Right atrium auricular region (tissue), 2 donors: ENCODE measurements at regions not wholly inside any gene's neighbourhood (a gene's known extent, or its start where the extent isn't known, plus 50 kb on each side); places are given as distances from the start of the nearest gene placed in this dataset.
A peak's percentile ranks its signal among the peaks of the same experiment; 100 is the strongest.

ENCODE experiments used
- DNase-seq: peaks from one replicate; pipeline ENCODE4 v3.0.0-alpha.2; 2019; ENCODE audit warnings: low spot score
- H3K27ac ChIP-seq, 2 donors: fragments of 200-600 bp; sonication (generic); 1 replicate in 1 of 2; 2 replicates in 1 of 2; pipeline ENCODE4 v1.5.1; 2016 to 2019
- H3K27me3 ChIP-seq, 2 donors: fragments of 200-600 bp; sonication (generic); one replicate each; pipeline versions ENCODE4 v1.5.1 to v1.6.0; 2017 to 2019
- H3K36me3 ChIP-seq: fragments of 200-600 bp; sonication (generic); one replicate; pipeline ENCODE4 v1.5.1; 2016
- H3K4me1 ChIP-seq, 2 donors: fragments of 200-600 bp; sonication (generic); one replicate each; pipeline versions ENCODE4 v1.5.1 to v1.6.0; 2017 to 2019
- H3K4me3 ChIP-seq, 2 donors: fragments of 200-600 bp; sonication (generic); 1 replicate in 1 of 2; 2 replicates in 1 of 2; pipeline ENCODE4 v1.5.1; 2017 to 2019; ENCODE audit warnings: mild to moderate bottlenecking in 1 of 2, moderate library complexity in 1 of 2
- H3K9me3 ChIP-seq, 2 donors: fragments of 200-600 bp; sonication (generic); one replicate each; pipeline ENCODE4 v1.5.1; 2019
- TF ChIP-seq, protein P1 (sequence below), 2 donors: fragments of 200-600 bp; sonication (generic); IDR thresholded peaks; one replicate each; pipeline ENCODE4 v1.5.1; 2019; ENCODE audit warnings: antibody characterized with exemption in 2 of 2

- TF ChIP-seq, protein P1, sequence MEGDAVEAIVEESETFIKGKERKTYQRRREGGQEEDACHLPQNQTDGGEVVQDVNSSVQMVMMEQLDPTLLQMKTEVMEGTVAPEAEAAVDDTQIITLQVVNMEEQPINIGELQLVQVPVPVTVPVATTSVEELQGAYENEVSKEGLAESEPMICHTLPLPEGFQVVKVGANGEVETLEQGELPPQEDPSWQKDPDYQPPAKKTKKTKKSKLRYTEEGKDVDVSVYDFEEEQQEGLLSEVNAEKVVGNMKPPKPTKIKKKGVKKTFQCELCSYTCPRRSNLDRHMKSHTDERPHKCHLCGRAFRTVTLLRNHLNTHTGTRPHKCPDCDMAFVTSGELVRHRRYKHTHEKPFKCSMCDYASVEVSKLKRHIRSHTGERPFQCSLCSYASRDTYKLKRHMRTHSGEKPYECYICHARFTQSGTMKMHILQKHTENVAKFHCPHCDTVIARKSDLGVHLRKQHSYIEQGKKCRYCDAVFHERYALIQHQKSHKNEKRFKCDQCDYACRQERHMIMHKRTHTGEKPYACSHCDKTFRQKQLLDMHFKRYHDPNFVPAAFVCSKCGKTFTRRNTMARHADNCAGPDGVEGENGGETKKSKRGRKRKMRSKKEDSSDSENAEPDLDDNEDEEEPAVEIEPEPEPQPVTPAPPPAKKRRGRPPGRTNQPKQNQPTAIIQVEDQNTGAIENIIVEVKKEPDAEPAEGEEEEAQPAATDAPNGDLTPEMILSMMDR (IDR thresholded peaks at IDR 0.05) = no peak
- Histone ChIP-seq H3K27me3 (no peaks in the 10 kb centered on the region), H3K4me3 (no peak overlapping the region), H3K4me1 (peaks cover 0 to 31% of the 10 kb centered on the region in 2 donors), H3K36me3 (no peaks in the 10 kb centered on the region), H3K27ac (no peak overlapping the region), H3K9me3 (no peaks in the 10 kb centered on the region)
- no peak for DNase-seq
Observed at GRCh38 chr2:128375454-128375853, 56.8 kb upstream of the HS6ST1 start.

- Histone ChIP-seq H3K9me3 (no peaks in the 10 kb centered on the region), H3K4me1 (peaks cover 0 to 39% of the 10 kb centered on the region in 2 donors), H3K36me3 (no peaks in the 10 kb centered on the region), H3K27me3 (no peaks in the 10 kb centered on the region), H3K27ac (no peak overlapping the region), H3K4me3 (no peak overlapping the region)
- TF ChIP-seq, protein P1 (IDR thresholded peaks at IDR 0.05) = no peak
- no peak for DNase-seq
Observed at GRCh38 chr2:128376241-128377041, 57.8 kb upstream of the HS6ST1 start.

DNA sequence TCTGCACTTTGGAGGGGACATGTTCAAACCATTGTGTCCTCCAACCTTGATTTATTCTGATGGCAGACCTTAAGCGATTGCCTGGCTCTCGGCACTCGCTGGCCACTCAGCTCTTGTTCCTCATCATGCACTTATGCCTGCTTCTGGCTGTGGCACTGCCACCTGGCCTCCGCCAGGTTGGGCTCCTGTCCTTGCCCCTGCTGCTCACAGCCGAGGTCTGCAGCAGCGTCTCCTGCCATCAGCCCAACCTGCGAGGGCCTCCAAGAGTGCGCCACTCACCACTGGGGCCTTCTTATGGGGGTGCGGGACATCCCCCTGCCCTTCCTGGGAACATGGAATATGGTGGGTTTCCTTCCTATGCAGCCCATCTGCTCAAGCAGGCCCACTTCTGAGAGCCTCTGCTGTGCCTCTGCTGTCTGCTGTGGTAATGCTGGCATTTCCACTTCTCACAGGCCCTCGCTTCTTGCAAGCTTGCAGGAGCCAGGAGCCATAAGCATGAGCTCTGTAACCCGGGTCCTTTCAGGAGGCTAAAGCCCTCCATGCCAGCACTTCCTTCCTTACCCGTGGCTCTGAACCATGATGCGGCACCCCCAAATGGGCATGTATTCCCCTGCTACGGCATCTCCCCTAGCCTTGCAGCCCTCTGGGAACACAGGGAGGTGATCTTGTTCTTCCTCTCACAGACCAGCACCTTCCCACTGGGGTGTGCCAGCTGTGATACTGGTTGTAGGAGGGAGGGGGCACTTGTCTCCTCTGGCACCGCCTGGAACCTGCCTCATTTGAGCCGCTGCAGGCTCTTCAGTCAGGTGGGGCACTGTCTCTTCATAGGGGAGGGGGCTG is 58.6 kb upstream of the HS6ST1 start:
- no peaks in the 10 kb centered on the region for H3K27me3 ChIP-seq
- H3K27ac ChIP-seq = no peak overlapping the region
- H3K4me3 ChIP-seq = no peak overlapping the region
- no peaks in the 10 kb centered on the region for H3K36me3 ChIP-seq
- no peak for DNase-seq
- H3K9me3 ChIP-seq = no peaks in the 10 kb centered on the region
- peaks cover 0 to 42% of the 10 kb centered on the region in 2 donors for H3K4me1 ChIP-seq
- TF ChIP-seq, protein P1 (IDR thresholded peaks at IDR 0.05) = no peak

DNA sequence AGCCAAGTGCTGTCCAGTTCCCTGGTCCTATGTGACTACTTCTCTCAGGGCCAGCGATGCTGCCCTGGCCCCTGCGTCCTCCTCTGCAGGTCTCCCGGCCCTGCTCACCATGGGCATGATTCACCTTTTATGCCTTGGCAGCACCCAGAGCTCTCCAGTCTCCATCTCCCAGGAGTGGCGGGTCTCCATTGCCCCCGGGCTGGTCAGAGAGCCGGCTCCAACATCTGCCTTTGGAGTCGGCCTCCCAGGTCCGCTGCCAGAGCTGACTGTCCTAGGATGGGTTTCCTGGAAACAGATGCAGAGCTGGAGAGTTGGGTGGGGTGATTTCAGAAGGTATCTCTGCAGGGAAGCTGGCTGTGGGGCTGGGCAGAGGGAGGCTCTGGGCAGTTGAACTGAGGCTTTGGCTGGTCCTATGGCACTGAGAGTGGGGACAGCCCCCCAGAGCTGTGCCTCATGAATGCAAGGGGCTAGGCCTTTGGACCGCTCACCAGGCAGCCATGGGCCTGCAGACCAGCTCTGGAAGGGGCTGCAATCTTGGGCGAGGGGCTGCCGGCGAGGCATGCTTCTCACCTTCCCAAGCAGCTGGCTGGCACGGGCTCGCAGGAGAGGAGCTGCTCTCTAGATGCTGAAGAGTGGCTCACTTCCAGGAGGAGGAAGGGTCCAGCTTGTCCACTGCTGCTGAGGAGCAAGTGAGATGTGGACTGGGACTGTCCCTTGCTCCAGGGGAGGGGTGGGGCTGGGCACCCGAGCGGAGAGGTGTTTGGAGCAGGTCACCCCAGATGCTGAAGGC is 59.8 kb upstream of the HS6ST1 start:
- H3K27me3 ChIP-seq = no peaks in the 10 kb centered on the region
- H3K4me1 ChIP-seq = peaks cover 0 to 42% of the 10 kb centered on the region in 2 donors
- no peaks in the 10 kb centered on the region for H3K36me3 ChIP-seq
- H3K4me3 ChIP-seq = no peak overlapping the region
- DNase-seq = no peak
- H3K27ac ChIP-seq = peak overlapping the region; percentile 21 to 39
- no peaks in the 10 kb centered on the region for H3K9me3 ChIP-seq
- TF ChIP-seq, protein P1 (IDR thresholded peaks at IDR 0.05) = no peak
